Gastrocnemius medialis (tissue), 4 donors: ENCODE measurements at regions not wholly inside any gene's neighbourhood (a gene's known extent, or its start where the extent isn't known, plus 50 kb on each side); places are given as distances from the start of the nearest gene placed in this dataset.
A peak's percentile ranks its signal among the peaks of the same experiment; 100 is the strongest.

Experiments
- ATAC-seq, 2 donors: fragments of 150-250 bp; one replicate each; pipeline ENCODE4 v1.9.1; 2016
- DNase-seq, 2 donors: peaks; one replicate each; pipeline ENCODE4 v3.0.0-alpha.2; 2019
- H3K27ac ChIP-seq, 4 donors: fragments of 200-600 bp; sonication (generic); 1 replicate in 1 of 4; 2 replicates in 3 of 4; pipeline ENCODE4 v1.5.1; 2016 to 2018; ENCODE audit warnings: mild to moderate bottlenecking in 2 of 4, moderate library complexity in 1 of 4
- H3K27me3 ChIP-seq, 3 donors: fragments of 200-600 bp; sonication (generic) in 2 of 3; 1 replicate in 1 of 3; 2 replicates in 2 of 3; pipeline versions ENCODE4 v1.5.1 to v1.6.0; 2016 to 2019; ENCODE audit warnings: mild to moderate bottlenecking in 1 of 3, moderate library complexity in 1 of 3
- H3K36me3 ChIP-seq, 2 donors: fragments of 200-600 bp; sonication (generic) in 1 of 2; one replicate each; pipeline ENCODE4 v1.5.1; 2017 to 2018
- H3K4me1 ChIP-seq, 2 donors: fragments of 200-600 bp; sonication (generic) in 1 of 2; one replicate each; pipeline ENCODE4 v1.5.1; 2016 to 2017; ENCODE audit warnings: mild to moderate bottlenecking in 2 of 2
- H3K4me3 ChIP-seq, 4 donors: fragments of 200-600 bp; sonication (generic) in 3 of 4; 1 replicate in 1 of 4; 2 replicates in 3 of 4; pipeline ENCODE4 v1.5.1; 2016 to 2019; ENCODE audit warnings: mild to moderate bottlenecking in 2 of 4
- H3K9me3 ChIP-seq, 3 donors: fragments of 200-600 bp; sonication (generic) in 2 of 3; 1 replicate in 1 of 3; 2 replicates in 2 of 3; pipeline ENCODE4 v1.5.1; 2016 to 2019
- CTCF ChIP-seq, 5 experiments: fragments of 450-650 bp in 3 of 5; fragments of 200-600 bp in 2 of 5; sonication (generic) in 2 of 5; IDR thresholded peaks in 4 of 5; conservative IDR thresholded peaks in 1 of 5; 1 replicate in 4 of 5; 2 replicates in 1 of 5; pipeline ENCODE4 v1.5.1; 2016 to 2019; ENCODE audit warnings: antibody characterized with exemption in 5 of 5, mild to moderate bottlenecking in 3 of 5, moderate library complexity in 3 of 5
- POLR2A ChIP-seq, 2 donors: fragments of 450-650 bp; IDR thresholded peaks; one replicate each; pipeline ENCODE4 v1.6.1; 2017; ENCODE audit warnings: antibody characterized with exemption in 2 of 2, mild to moderate bottlenecking in 2 of 2, moderate library complexity in 2 of 2
- in situ Hi-C, 4 donors: fragments of 200-750 bp; cut with MboI; loops; one replicate each; pipeline versions ENCODE4 v1.15.0 to v1.8.0; 2017; ENCODE audit warnings: low sequenced_read_pairs in 4 of 4
- intact Hi-C: fragments of 100-400 bp; cut with DNase I; formaldehyde crosslinking; loops from one replicate; pipeline ENCODE4 v1.15.1; 2023; ENCODE audit warnings: low total_unique reads

- intact Hi-C loops (no loop called here), in situ Hi-C loops (no loop called here)
- H3K27ac ChIP-seq, result no peak overlapping the region
- ATAC-seq (peak; percentile 15 to 27), DNase-seq (peak in 1 of 2 donors; percentile 52)
- H3K27me3 ChIP-seq, result no peaks in the 10 kb centered on the region
- no peak for TF ChIP-seq POLR2A (IDR thresholded peaks at IDR 0.05)
- no peak for TF ChIP-seq CTCF (IDR thresholded peaks at IDR 0.05 in 4 of 5, conservative IDR thresholded peaks at IDR 0.05 in 1 of 5)
- no peaks in the 10 kb centered on the region for H3K9me3 ChIP-seq
- no peaks in the 10 kb centered on the region for H3K36me3 ChIP-seq
- H3K4me1 ChIP-seq, result peaks cover 12 to 14% of the 10 kb centered on the region in 2 donors
- H3K4me3 ChIP-seq, result no peak overlapping the region
These were observed 50.5 kb upstream of the SHISAL1 start for GRCh38 chr22:44363013-44363979.

- no peaks in the 10 kb centered on the region for H3K9me3 ChIP-seq
- intact Hi-C loops (no loop called here), in situ Hi-C loops (no loop called here)
- peaks cover 16 to 18% of the 10 kb centered on the region in 2 donors for H3K4me1 ChIP-seq
- ATAC-seq (no peak), DNase-seq (no peak)
- H3K27ac ChIP-seq, result no peak overlapping the region
- H3K36me3 ChIP-seq, result no peaks in the 10 kb centered on the region
- H3K27me3 ChIP-seq, result no peaks in the 10 kb centered on the region
- TF ChIP-seq POLR2A (IDR thresholded peaks at IDR 0.05), result no peak
- H3K4me3 ChIP-seq, result no peak overlapping the region
These were observed 49.7 kb upstream of the SHISAL1 start for GRCh38 chr22:44362249-44363012.
